ENCODE measurements at regions not wholly inside any gene's neighbourhood (a gene's known extent, or its start where the extent isn't known, plus 50 kb on each side); places are given as distances from the start of the nearest gene placed in this dataset.
"Not testable (repeated sequence)": the region's sequence is repeated elsewhere in the genome, so short reads cannot be mapped to it uniquely, and the experiment has no call there.

- H3K27me3 Mint-ChIP-seq (ENCODE audit: low read depth); H3K9me3 Mint-ChIP-seq; H3K4me3 Mint-ChIP-seq: not testable (repeated sequence)
Observed at GRCh38 chr17:16857746-16858145, 114.2 kb downstream of the TNFRSF13B start.

GRCh38 chr17:16856846-16857245, 115.1 kb downstream of the TNFRSF13B start:
- H3K4me1 Mint-ChIP-seq; H3K36me3 Mint-ChIP-seq (ENCODE audit: low read depth); H3K9me3 Mint-ChIP-seq; H3K27me3 Mint-ChIP-seq (ENCODE audit: low read depth); H3K4me3 Mint-ChIP-seq; H3K27ac Mint-ChIP-seq: not testable (repeated sequence)

More at GRCh38 chr17:16857746-16858145, 114.2 kb downstream of the TNFRSF13B start:
- not testable (repeated sequence) for H3K27ac Mint-ChIP-seq; H3K36me3 Mint-ChIP-seq (ENCODE audit: low read depth); H3K4me1 Mint-ChIP-seq

GRCh38 chr17:16856171-16856570, 115.7 kb downstream of the TNFRSF13B start:
- H3K27ac Mint-ChIP-seq; H3K4me3 Mint-ChIP-seq; H3K4me1 Mint-ChIP-seq; H3K9me3 Mint-ChIP-seq; H3K36me3 Mint-ChIP-seq (ENCODE audit: low read depth); H3K27me3 Mint-ChIP-seq (ENCODE audit: low read depth): not testable (repeated sequence)

- H3K4me1 Mint-ChIP-seq; H3K36me3 Mint-ChIP-seq (ENCODE audit: low read depth); H3K4me3 Mint-ChIP-seq; H3K27ac Mint-ChIP-seq; H3K9me3 Mint-ChIP-seq; H3K27me3 Mint-ChIP-seq (ENCODE audit: low read depth): not testable (repeated sequence)
Observed at GRCh38 chr17:16854636-16855035, 117.3 kb downstream of the TNFRSF13B start.

GRCh38 chr17:16853661-16854320, 118.1 kb downstream of the TNFRSF13B start:
- H3K27ac Mint-ChIP-seq: no peak overlapping the region
- H3K9me3 Mint-ChIP-seq: no peaks in the 10 kb centered on the region
- no peak for TF ChIP-seq CTCF (IDR thresholded peaks at IDR 0.05; ENCODE audit: unreplicated experiment in 3 of 3)
- no peaks in the 10 kb centered on the region for H3K36me3 Mint-ChIP-seq (ENCODE audit: low read depth)
- peaks cover 9% of the 10 kb centered on the region for H3K27me3 Mint-ChIP-seq (ENCODE audit: low read depth)
- no peaks in the 10 kb centered on the region for H3K4me1 Mint-ChIP-seq
- no peak overlapping the region for H3K4me3 Mint-ChIP-seq

- not testable (repeated sequence) for H3K36me3 Mint-ChIP-seq (ENCODE audit: low read depth); H3K4me1 Mint-ChIP-seq; H3K9me3 Mint-ChIP-seq; H3K4me3 Mint-ChIP-seq; H3K27me3 Mint-ChIP-seq (ENCODE audit: low read depth); H3K27ac Mint-ChIP-seq
Observed at GRCh38 chr17:16849861-16850260, 122.1 kb downstream of the TNFRSF13B start.

- H3K9me3 Mint-ChIP-seq; H3K27ac Mint-ChIP-seq; H3K4me3 Mint-ChIP-seq; H3K4me1 Mint-ChIP-seq; H3K36me3 Mint-ChIP-seq (ENCODE audit: low read depth); H3K27me3 Mint-ChIP-seq (ENCODE audit: low read depth): not testable (repeated sequence)
Observed at GRCh38 chr17:16848997-16849396, 122.9 kb downstream of the TNFRSF13B start.

GRCh38 chr17:16845098-16845497, 126.8 kb downstream of the TNFRSF13B start:
- not testable (repeated sequence) for H3K4me3 Mint-ChIP-seq; H3K9me3 Mint-ChIP-seq; H3K27ac Mint-ChIP-seq; H3K36me3 Mint-ChIP-seq (ENCODE audit: low read depth); H3K4me1 Mint-ChIP-seq
- H3K27me3 Mint-ChIP-seq (ENCODE audit: low read depth): peaks cover 11% of the 10 kb centered on the region

- H3K36me3 Mint-ChIP-seq (ENCODE audit: low read depth); H3K27ac Mint-ChIP-seq; H3K4me3 Mint-ChIP-seq; H3K9me3 Mint-ChIP-seq; H3K27me3 Mint-ChIP-seq (ENCODE audit: low read depth); H3K4me1 Mint-ChIP-seq: not testable (repeated sequence)
Observed at GRCh38 chr17:16844669-16845068, 127.2 kb downstream of the TNFRSF13B start.

GRCh38 chr17:16843511-16843910, 128.4 kb downstream of the TNFRSF13B start:
- H3K4me1 Mint-ChIP-seq; H3K27ac Mint-ChIP-seq; H3K36me3 Mint-ChIP-seq (ENCODE audit: low read depth); H3K27me3 Mint-ChIP-seq (ENCODE audit: low read depth); H3K9me3 Mint-ChIP-seq; H3K4me3 Mint-ChIP-seq: not testable (repeated sequence)

- not testable (repeated sequence) for H3K9me3 Mint-ChIP-seq; H3K27me3 Mint-ChIP-seq (ENCODE audit: low read depth); H3K4me1 Mint-ChIP-seq; H3K36me3 Mint-ChIP-seq (ENCODE audit: low read depth); H3K4me3 Mint-ChIP-seq
- H3K27ac Mint-ChIP-seq: peak overlapping the region in 1 of 3 experiments; percentile 53
Observed at GRCh38 chr17:16842346-16842745, 129.6 kb downstream of the TNFRSF13B start.

- H3K4me1 Mint-ChIP-seq; H3K9me3 Mint-ChIP-seq; H3K36me3 Mint-ChIP-seq (ENCODE audit: low read depth); H3K27me3 Mint-ChIP-seq (ENCODE audit: low read depth); H3K4me3 Mint-ChIP-seq; H3K27ac Mint-ChIP-seq: not testable (repeated sequence)
Observed at GRCh38 chr17:16841896-16842295, 130.0 kb downstream of the TNFRSF13B start.

- not testable (repeated sequence) for H3K36me3 Mint-ChIP-seq (ENCODE audit: low read depth); H3K4me3 Mint-ChIP-seq; H3K27me3 Mint-ChIP-seq (ENCODE audit: low read depth); H3K9me3 Mint-ChIP-seq; H3K4me1 Mint-ChIP-seq; H3K27ac Mint-ChIP-seq
Observed at GRCh38 chr17:16840219-16840618, 131.7 kb downstream of the TNFRSF13B start.

- not testable (repeated sequence) for H3K4me3 Mint-ChIP-seq; H3K4me1 Mint-ChIP-seq; H3K27ac Mint-ChIP-seq; H3K9me3 Mint-ChIP-seq; H3K27me3 Mint-ChIP-seq (ENCODE audit: low read depth); H3K36me3 Mint-ChIP-seq (ENCODE audit: low read depth)
Observed at GRCh38 chr17:16839242-16840175, 132.4 kb downstream of the TNFRSF13B start.
